BJ (cell line): ENCODE measurements at regions not wholly inside any gene's neighbourhood (a gene's known extent, or its start where the extent isn't known, plus 50 kb on each side); places are given as distances from the start of the nearest gene placed in this dataset.

Experiments used
- CTCF ChIA-PET: fragments of 350-600 bp; formaldehyde crosslinking; extraction: SDS; loops from one replicate; lab custom pipeline; 2021; ENCODE audit warnings: antibody characterized with exemption, inconsistent platforms; lab: Yijun Ruan, JAX
- POLR2A ChIA-PET: fragments of 300-600 bp; sonication (Branson Sonifier 250); formaldehyde crosslinking; extraction: SDS; loops from one replicate; lab custom pipeline; 2021; ENCODE audit warnings: antibody characterized with exemption; lab: Charles Lee
- DNase-seq: peaks from one replicate; pipeline ENCODE4 v3.0.0-alpha.2; 2011; ENCODE audit warnings: low read depth
- H3K27me3 ChIP-seq: 2 replicates; pipeline ENCODE4 v1.6.0; 2011; ENCODE audit warnings: low read length; ENCODE audit not compliant: control insufficient read depth, insufficient read depth
- H3K36me3 ChIP-seq: 2 replicates; pipeline ENCODE4 v1.5.1; 2011; ENCODE audit warnings: low read length; ENCODE audit not compliant: control insufficient read depth, insufficient read depth
- H3K4me3 ChIP-seq: 2 replicates; pipeline ENCODE4 v1.5.1; 2011; ENCODE audit warnings: low read depth, mild to moderate bottlenecking, control low read depth, low read length
- TF ChIP-seq, protein P1 (sequence below): IDR thresholded peaks from 2 replicates; pipeline ENCODE4 v1.5.1; 2011; ENCODE audit warnings: low read depth, mild to moderate bottlenecking, control low read depth, inconsistent platforms, low read length, moderate library complexity; ENCODE audit not compliant: insufficient read depth

DNA sequence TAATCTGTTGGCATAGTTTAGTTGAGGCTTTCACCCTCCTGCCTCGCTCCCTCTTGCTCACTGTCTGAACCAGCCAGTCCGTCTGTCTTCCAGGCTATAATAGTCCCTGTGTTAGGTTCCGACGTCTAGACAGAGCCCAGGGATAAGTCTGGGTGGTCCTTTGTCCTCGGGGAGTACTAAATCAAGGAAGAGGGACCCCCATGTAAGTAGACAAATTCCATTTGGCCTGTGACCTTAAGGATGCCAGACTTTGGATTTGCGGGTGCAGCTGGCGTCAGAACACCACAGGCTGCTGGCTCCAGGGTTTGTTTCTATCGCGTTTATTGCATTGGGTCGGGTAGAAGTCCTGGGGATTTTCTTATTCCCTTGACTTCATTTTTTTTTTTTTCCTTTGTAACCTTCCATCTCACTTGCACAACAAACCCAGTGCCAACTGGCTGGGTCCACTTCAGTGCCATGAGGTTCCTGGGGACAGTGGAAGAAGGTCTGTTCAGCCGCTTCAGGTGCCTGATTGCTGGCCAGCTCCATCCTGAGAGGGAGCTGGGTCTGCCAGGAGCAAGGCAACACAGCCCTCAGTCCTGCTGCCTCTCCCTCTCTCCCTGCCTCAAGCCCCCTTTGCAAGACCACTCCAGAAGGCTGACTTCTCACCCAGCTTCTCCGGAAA, 95.4 kb upstream of the KLHL25 start:
- TF ChIP-seq, protein P1, sequence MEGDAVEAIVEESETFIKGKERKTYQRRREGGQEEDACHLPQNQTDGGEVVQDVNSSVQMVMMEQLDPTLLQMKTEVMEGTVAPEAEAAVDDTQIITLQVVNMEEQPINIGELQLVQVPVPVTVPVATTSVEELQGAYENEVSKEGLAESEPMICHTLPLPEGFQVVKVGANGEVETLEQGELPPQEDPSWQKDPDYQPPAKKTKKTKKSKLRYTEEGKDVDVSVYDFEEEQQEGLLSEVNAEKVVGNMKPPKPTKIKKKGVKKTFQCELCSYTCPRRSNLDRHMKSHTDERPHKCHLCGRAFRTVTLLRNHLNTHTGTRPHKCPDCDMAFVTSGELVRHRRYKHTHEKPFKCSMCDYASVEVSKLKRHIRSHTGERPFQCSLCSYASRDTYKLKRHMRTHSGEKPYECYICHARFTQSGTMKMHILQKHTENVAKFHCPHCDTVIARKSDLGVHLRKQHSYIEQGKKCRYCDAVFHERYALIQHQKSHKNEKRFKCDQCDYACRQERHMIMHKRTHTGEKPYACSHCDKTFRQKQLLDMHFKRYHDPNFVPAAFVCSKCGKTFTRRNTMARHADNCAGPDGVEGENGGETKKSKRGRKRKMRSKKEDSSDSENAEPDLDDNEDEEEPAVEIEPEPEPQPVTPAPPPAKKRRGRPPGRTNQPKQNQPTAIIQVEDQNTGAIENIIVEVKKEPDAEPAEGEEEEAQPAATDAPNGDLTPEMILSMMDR = no peak
- no peaks in the 10 kb centered on the region for H3K36me3 ChIP-seq
- no peak overlapping the region for H3K4me3 ChIP-seq
- CTCF ChIA-PET = no interaction called here
- POLR2A ChIA-PET = no interaction called here
- no peaks in the 10 kb centered on the region for H3K27me3 ChIP-seq
- DNase-seq = no peak

DNA sequence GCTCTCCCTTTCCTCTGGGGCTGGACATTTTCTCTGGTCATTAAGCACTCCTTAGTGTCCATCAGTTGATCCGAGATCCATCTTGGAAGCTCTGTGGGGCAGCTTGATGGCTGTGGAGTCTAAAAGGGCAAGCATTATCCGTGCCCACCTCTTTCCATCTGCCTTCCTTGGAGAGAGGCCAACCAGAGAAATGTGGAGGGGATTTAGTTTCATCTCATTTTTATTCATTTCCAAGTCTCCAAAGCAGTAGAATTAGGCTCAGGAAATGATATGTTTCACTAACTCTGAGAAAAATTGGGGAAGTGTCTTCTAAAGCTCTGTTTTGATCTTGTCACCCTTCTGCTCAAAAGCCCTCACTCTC, 95.9 kb upstream of the KLHL25 start:
- H3K36me3 ChIP-seq = no peaks in the 10 kb centered on the region
- CTCF ChIA-PET = no interaction called here

DNA sequence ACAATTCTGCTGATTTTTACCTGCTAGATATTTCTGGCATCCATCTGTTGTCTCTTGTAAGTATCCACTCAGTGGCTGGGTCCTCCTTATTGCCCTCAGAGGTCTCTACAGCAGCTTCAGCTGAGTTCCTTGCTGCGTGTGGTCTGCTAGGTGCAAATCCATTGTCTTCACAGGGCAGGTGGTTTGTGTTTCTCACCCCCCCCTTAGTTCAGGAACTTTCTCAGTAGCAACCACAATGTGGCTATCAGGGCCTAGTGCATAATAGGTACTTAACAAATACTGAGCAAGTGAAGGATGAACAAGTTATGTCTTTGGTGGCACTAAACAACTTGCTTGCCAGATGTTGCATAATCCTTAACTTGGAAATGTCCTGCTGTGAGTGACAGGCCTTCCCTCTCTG, 96.7 kb upstream of the KLHL25 start:
- ChIA-PET POLR2A (no interaction called here), CTCF (no interaction called here)
- DNase-seq = no peak
- Histone ChIP-seq H3K27me3 (no peaks in the 10 kb centered on the region), H3K4me3 (no peak overlapping the region), H3K36me3 (no peaks in the 10 kb centered on the region)
- TF ChIP-seq, protein P1 = no peak

More for the DNA sequence above, 95.9 kb upstream of the KLHL25 start:
- Histone ChIP-seq H3K4me3 (no peak overlapping the region), H3K27me3 (no peaks in the 10 kb centered on the region)
- POLR2A ChIA-PET = no interaction called here
- TF ChIP-seq, protein P1 = no peak
- DNase-seq = no peak

DNA sequence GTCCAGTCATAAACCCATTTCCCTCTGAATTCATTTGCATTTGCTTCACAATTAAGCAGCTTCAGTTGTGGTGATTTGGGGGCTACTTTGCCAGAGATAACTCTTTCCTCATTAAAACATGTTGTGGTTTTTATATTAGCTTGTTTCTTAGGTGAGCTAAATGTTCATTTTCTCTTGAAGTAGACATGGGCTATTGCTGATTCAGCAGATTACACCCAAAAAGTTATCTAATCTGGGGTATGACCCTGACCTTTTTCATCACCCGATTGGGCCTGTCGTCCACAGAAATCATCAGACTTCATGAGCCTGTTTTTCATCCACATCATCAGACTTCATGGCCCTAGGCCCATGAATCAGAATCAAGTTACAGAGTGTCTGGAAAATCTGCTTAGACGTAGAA, 97.5 kb upstream of the KLHL25 start:
- TF ChIP-seq, protein P1 = no peak
- POLR2A ChIA-PET = no interaction called here
- H3K36me3 ChIP-seq = no peaks in the 10 kb centered on the region
- H3K27me3 ChIP-seq = no peaks in the 10 kb centered on the region
- H3K4me3 ChIP-seq = no peak overlapping the region
- DNase-seq = no peak
- CTCF ChIA-PET = no interaction called here

DNA sequence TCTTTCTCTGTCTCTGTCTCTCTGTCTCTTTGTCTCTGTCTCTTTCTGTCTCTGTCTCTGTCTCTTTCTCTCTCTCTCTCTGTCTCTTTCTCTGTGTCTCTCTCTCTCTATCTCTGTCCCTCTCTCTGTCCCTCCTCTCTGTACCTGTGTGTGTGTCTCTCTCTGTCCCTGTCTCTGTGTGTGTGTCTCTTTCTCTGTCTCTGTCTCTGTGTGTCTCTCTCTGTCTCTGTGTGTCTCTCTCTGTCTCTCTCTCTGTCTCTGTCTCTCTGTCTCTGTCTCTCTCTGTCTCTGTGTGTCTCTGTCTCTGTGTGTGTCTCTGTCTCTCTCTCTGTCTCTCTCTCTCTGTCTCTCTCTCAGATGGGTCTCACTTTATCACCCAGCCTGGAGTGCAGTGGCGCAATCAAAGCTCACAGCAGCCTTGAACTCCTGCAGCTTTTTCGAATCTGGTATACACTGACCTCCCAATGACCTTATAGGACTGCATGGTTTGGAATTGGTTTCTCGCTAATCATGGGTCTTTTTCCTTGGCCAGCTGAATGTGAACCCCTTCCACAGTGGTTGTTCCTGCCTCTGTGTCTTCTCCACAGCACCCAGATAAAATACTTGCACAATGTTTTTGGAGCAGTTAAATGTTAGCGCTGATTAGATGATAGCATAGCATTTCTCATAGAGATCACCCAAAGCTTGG, 102.6 kb upstream of the KLHL25 start:
- CTCF ChIA-PET = no interaction called here
- H3K4me3 ChIP-seq = no peak overlapping the region
- no peaks in the 10 kb centered on the region for H3K36me3 ChIP-seq
- DNase-seq = no peak
- POLR2A ChIA-PET = no interaction called here
- TF ChIP-seq, protein P1 = no peak
- no peaks in the 10 kb centered on the region; the same call in 1 of the 2 replicates for H3K27me3 ChIP-seq
